ENCODE measurements at regions not wholly inside any gene's neighbourhood (a gene's known extent, or its start where the extent isn't known, plus 50 kb on each side); places are given as distances from the start of the nearest gene placed in this dataset.

DNA sequence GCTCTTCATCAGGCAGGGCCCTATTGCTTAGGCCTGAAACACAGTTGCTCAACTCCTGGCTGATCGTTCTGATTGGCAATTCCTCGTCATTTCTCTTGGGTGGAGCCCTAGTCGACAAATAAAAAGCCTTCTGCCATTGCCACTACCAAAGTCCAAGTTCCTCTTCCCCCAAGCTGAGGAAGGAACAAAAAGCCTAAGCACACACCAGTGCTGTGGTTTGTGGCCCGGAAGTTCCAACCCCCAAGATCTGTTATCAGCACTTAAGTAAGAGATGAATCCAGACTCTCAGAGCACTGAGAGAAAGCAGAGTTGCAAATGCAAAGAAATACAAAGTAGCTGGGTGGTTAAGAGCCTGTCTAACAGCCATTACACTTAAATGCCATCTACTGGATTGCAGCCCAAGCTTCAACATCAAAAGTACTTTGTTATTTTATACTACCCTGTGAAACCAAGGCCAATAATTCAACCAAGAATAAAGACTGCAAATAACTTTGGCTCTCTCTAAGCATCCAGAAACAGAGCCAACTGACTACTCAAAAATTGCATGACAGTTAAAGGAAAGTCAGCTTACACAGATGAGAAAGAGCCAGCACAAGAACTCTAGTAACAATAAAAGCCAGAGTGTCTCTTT is 1024.0 kb downstream of the GRIK2 start:
- no peak for DNase-seq (ENCODE audit: low read depth in 2 of 2)

DNA sequence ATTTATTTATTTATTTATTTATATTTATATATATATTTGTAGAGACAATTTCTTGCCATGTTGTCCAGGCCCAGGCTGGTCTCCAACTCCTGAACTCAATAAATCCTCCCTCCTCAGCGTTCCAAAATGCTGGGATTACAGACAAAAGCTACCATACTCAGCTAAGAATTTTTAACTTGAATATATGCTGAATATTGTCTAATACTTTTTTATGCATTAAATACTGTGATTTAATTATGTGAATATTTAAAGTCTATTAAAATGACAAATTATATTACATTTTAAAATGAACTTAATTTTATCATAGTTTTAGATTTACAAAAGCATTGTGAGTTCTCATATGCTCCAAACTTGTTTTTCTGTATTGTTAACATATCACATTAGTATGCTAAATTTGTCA is 1022.4 kb downstream of the GRIK2 start:
- no peak for DNase-seq (ENCODE audit: low read depth in 2 of 2)

- DNase-seq (ENCODE audit: low read depth in 2 of 2): no peak
These were observed 1018.3 kb downstream of the GRIK2 start for GRCh38 chr6:102411796-102412195.

- no peak for DNase-seq (ENCODE audit: low read depth in 2 of 2)
These were observed 1014.6 kb downstream of the GRIK2 start for GRCh38 chr6:102407886-102408741.

DNA sequence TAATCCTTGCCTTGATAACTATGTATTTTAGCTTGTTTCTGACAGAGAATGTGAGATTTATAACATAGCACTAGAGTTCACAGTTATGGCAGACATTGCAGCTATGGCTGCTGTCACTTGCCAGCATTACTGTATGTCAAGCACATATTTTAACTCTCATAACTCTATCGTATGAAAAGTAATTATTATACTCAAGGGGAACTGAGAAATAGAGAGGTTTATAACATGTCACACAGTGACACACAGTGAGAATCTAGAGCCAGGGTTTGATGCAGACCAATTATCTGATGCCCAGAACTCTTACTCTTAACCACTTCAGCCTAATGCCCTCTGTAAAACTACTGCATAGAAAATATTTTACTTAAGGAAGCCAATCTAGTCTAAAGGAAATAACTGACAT is 1012.4 kb downstream of the GRIK2 start:
- DNase-seq (ENCODE audit: low read depth in 2 of 2): no peak

GRCh38 chr6:102402635-102403329 is 1009.3 kb downstream of the GRIK2 start:
- DNase-seq (ENCODE audit: low read depth in 2 of 2): no peak

- no peak for DNase-seq (ENCODE audit: low read depth in 2 of 2)
These were observed 1005.4 kb downstream of the GRIK2 start for GRCh38 chr6:102398788-102399390.

DNA sequence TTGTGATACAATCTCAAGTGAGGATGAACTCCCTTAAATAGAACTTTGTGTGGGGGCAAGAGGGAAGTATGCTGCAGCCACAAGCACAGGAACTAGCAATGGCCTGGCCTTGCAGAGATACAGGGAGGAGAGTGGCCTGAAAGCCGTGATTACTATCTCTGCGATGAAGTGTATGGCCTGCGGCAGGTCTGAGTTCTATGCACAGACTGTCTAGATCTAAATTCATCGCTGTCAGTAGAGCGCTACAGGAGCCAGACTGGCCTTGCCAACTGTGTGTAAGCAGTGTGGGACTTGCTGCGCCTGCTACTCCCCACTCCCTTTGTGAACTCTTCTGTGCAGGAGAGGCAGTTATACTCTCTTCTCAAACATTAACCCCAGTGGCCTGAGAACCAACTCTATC is 997.0 kb downstream of the GRIK2 start:
- no peak for DNase-seq (ENCODE audit: low read depth in 2 of 2)

- no peak for DNase-seq (ENCODE audit: low read depth in 2 of 2)
These were observed 996.5 kb downstream of the GRIK2 start for GRCh38 chr6:102389994-102390393.

DNA sequence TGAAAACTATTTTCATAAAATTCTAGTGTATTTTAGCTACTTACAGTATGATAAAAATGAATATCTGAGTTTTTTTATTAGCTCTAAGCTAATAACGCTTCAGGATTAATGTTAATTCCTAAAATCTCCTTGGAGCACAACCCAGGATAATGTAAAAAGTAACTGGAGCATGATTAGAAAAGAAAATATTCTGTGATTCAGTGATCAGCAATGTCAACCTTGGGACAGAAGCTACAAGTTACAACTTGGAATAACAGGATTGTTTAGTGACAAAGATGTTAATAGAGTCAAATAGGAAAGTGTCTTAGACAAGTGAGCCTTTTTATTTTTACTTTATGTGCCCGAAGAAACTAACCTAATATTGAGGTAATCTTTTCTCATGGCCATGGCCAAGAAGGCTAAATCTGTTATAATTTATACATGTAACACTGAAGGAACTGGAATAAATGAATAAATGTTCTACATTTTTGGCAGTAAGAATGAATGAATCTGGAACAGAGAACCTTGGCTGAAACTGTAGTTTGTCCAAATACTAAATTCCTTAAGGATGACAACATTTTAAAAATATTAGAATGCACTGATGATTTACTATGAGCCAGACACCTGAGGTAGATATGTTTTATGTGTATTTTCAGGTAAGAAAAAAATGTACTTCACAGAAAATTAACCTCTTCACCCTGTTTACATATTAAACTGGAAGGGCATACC is 994.0 kb downstream of the GRIK2 start:
- DNase-seq (ENCODE audit: low read depth in 2 of 2): no peak

DNA sequence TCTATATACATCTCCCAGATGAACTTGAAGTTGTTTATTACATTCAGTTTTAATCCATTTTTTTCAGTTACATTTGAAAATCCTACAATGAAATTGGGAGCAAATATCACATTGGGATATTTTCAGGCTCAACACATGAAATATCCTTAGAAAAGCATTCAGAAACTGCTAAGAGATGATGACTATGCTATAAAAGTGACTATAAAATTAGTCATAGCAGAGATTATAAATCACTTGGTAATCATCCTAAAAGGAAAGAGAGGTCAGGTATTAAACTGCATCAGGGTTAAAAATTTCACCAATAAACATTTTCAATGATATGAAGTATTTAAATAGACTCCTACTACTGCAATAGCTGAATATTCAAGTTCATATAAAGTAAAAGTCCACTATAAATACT is 987.7 kb downstream of the GRIK2 start:
- no peak for DNase-seq (ENCODE audit: low read depth in 2 of 2)

GRCh38 chr6:102356170-102356569 is 962.7 kb downstream of the GRIK2 start:
- DNase-seq (ENCODE audit: low read depth in 2 of 2): no peak

- no peak for DNase-seq (ENCODE audit: low read depth in 2 of 2)
These were observed 962.1 kb downstream of the GRIK2 start for GRCh38 chr6:102355578-102355977.

GRCh38 chr6:102352552-102352951 is 959.0 kb downstream of the GRIK2 start:
- no peak for DNase-seq (ENCODE audit: low read depth in 2 of 2)

- no peak for DNase-seq (ENCODE audit: low read depth in 2 of 2)
These were observed 951.3 kb downstream of the GRIK2 start for GRCh38 chr6:102344769-102345168.

DNA sequence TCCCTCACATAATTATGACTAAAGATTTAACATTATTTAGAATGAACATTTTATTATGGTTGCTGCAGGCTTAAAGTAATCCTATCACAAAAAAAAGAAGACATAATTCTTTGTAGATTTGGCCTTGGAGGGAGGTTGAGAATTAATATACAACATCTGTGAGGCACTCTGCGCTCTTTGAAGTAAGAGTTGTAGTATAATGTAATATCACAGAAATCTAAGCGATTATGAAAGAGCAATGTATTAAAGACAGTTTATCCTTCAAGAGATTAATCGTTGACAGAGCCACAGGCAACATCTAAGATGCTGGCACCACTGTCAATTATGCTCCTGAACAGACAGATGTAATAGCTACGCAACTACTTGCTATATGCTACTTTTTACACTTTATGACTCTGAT is 946.8 kb downstream of the GRIK2 start:
- no peak for DNase-seq (ENCODE audit: low read depth in 2 of 2)

- DNase-seq (ENCODE audit: low read depth in 2 of 2): no peak
These were observed 940.2 kb downstream of the GRIK2 start for GRCh38 chr6:102333736-102334135.

DNA sequence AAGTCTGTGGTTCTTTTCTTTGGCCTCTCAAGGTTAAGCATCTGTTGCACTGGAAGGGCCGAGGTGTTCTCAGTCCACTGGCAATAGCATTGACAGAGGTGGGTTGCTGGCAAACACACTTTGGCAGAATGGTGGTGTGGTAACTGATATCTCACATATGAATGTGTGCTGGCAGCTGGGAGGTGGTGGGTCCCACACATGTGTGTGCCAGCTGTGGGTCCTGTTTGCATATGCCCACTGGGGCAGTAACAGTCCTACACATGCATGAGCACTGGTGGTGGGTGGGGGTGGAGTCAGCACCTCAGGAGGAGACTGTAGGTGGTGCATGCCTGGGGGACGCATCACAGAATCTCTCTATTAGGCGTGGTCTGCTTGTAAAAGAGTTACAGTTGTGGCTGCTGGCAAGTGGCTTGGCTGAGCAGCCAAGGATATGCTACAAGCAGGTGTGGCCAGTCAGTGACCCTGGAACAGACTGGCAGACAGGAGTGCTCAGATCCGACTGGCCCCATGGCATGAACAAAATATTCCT is 934.3 kb downstream of the GRIK2 start:
- DNase-seq (ENCODE audit: low read depth in 2 of 2): no peak

DNA sequence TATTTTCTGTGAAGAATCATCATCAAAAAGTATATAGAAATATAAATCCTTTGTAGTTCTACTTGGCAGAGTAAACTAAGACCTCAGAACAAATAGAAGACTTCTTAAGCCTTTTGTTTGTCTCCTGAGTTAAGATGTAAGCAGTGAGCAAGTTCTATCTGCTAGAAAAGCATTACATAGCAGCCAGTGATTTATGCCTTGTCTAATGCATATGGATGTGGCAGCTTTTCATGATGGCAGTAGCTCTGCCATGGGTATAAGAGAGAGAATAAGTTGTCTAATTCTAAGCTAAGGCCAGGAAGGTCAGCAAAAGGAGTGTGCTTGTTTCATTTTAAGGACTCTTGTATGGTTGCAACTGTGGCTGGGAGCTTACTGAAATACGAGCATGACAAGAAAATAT is 920.2 kb downstream of the GRIK2 start:
- no peak for DNase-seq (ENCODE audit: low read depth in 2 of 2)

DNA sequence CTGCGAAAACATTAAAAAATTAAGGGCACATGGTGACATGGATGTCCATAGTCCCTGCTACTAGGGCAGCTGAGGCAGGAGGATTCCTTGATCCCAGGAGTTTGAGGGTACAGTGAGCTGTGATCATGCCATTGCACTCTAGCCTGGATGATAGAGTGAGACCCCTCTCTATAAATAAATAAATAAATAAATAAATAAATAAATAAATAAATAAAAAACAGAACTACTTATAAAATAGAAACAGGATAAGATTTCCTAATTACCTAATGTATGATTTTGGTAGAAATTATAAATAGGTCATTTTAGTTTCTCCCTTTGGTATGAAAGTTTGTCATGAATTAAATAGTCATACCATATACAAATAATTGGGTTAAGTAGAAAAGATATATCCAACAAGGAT is 916.2 kb downstream of the GRIK2 start:
- DNase-seq (ENCODE audit: low read depth in 2 of 2): no peak

DNA sequence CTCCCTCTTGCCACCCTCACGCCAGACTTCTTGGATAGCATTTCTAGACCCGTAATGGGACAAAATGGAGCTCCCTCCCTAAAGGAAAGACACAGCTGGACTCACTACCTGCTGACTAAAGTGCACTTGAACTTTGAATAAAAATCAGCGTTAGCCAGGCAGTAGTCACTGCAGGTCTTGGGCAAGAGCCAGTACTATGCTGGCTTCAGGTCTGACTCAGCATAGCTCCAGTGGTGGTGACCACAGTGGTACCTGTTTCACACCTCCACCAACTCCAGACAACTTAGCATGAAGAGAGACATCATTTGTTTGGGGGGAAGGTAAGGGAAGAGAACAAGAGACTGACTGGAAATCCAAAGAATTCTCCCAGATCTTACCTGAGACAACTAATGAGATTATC is 906.8 kb downstream of the GRIK2 start:
- no peak for DNase-seq (ENCODE audit: low read depth in 2 of 2)

GRCh38 chr6:102298051-102298450 is 904.5 kb downstream of the GRIK2 start:
- no peak for DNase-seq (ENCODE audit: low read depth in 2 of 2)

All from stimulated activated CD4-positive, alpha-beta T cell treated with anti-CD3 and anti-CD28 coated beads, Interleukin-1b, Interleukin-23, amount 100 ng/mL, for 1 hour (primary cell).